HepG2 (cell line): ENCODE measurements at regions not wholly inside any gene's neighbourhood (a gene's known extent, or its start where the extent isn't known, plus 50 kb on each side); places are given as distances from the start of the nearest gene placed in this dataset.

Source experiments
- ATAC-seq: fragments of 200-7000 bp; cut with Tn5 transposase; 3 replicates; pipeline ENCODE4 v1.9.1; 2020; ENCODE audit warnings: mild to moderate bottlenecking, moderate library complexity
- BruUV-seq: library from RNA; stranded (reverse); fragments of 400-500 nt; replicated peaks from 2 replicates; lab custom pipeline; 2021; lab: Mats Ljungman, UMichigan
- CTCF ChIA-PET: fragments of 300-600 bp; formaldehyde crosslinking; extraction: SDS; loops from one replicate; lab custom pipeline; 2021; ENCODE audit warnings: low total read pairs, inconsistent platforms, low intra/inter-chr PET ratio; lab: Yijun Ruan, JAX
- POLR2A ChIA-PET: fragments of 350-600 bp; sonication (Branson Sonifier 250); formaldehyde crosslinking; loops from one replicate; lab custom pipeline; 2020; ENCODE audit warnings: antibody characterized with exemption, inconsistent platforms; lab: Yijun Ruan, JAX
- DNase-seq: peaks from one replicate; pipeline ENCODE4 v3.0.0-alpha.2; 2015; ENCODE audit warnings: low spot score
- FAIRE-seq: peaks from 3 replicates; lab custom pipeline; 2011; peaks lifted over from hg19 to GRCh38; lab: Jason Lieb, UNC
- H2AFZ ChIP-seq: one replicate; pipeline ENCODE4 v1.6.1; 2011; ENCODE audit warnings: low read length, inconsistent platforms
- H3K27ac ChIP-seq: fragments of 300-600 bp; 3 replicates; pipeline ENCODE4 v1.8.0; 2011; ENCODE audit warnings: mixed run types, mild to moderate bottlenecking, mixed read lengths, low read length, inconsistent platforms; ENCODE audit not compliant: insufficient read depth; ENCODE audit errors: extremely low read length
- H3K27me3 ChIP-seq, 2 experiments: fragments of 200-600 bp in 1 of 2; 2 replicates in 1 of 2; 3 replicates in 1 of 2; pipeline versions ENCODE4 v1.6.0 to v1.8.0; 2011; ENCODE audit warnings: low read length in 2 of 2, mild to moderate bottlenecking in 2 of 2, moderate library complexity in 2 of 2, inconsistent platforms in 1 of 2; ENCODE audit not compliant: insufficient read depth in 2 of 2, control insufficient read depth in 1 of 2
- H3K36me3 ChIP-seq, 2 experiments: fragments of 200-600 bp in 1 of 2; replicated peaks in 1 of 2; 2 replicates in 1 of 2; 3 replicates in 1 of 2; pipeline versions ENCODE4 v1.5.1 to v1.8.0; 2011; ENCODE audit warnings: low read length in 2 of 2, inconsistent platforms in 1 of 2; ENCODE audit not compliant: insufficient read depth in 2 of 2, control insufficient read depth in 1 of 2
- H3K4me1 ChIP-seq: 2 replicates; pipeline ENCODE4 v1.5.1; 2012; ENCODE audit warnings: low read length, inconsistent platforms; ENCODE audit not compliant: insufficient read depth
- H3K4me2 ChIP-seq: 2 replicates; pipeline ENCODE4 v1.6.0; 2011; ENCODE audit warnings: low read depth, low read length, inconsistent platforms
- H3K4me3 ChIP-seq, 3 experiments: fragments of 200-600 bp in 1 of 3; sonication (generic), shearing (Covaris generic) in 1 of 3; replicated peaks in 1 of 3; 2 replicates each; pipeline ENCODE4 v1.5.1; 2011 to 2016; ENCODE audit warnings: low read length in 3 of 3, inconsistent platforms in 2 of 3, low read depth in 2 of 3, mild to moderate bottlenecking in 2 of 3, control low read depth in 1 of 3, mixed read lengths in 1 of 3; ENCODE audit not compliant: insufficient read depth in 1 of 3
- H3K79me2 ChIP-seq: one replicate; pipeline ENCODE4 v1.6.1; 2011; ENCODE audit warnings: low read length, inconsistent platforms; ENCODE audit not compliant: insufficient read depth
- H3K9ac ChIP-seq: 2 replicates; pipeline ENCODE4 v1.6.0; 2011; ENCODE audit warnings: mild to moderate bottlenecking, low read depth, low read length, inconsistent platforms; ENCODE audit not compliant: insufficient read depth
- H3K9me3 ChIP-seq: 2 replicates; pipeline ENCODE4 v1.5.1; 2012; ENCODE audit warnings: mild to moderate bottlenecking, low read length
- H4K20me1 ChIP-seq: 2 replicates; pipeline ENCODE4 v1.6.0; 2011; ENCODE audit warnings: inconsistent platforms, mild to moderate bottlenecking, low read length, moderate library complexity; ENCODE audit not compliant: insufficient read depth
- GTF2F1 ChIP-seq: fragments of 150-350 bp; IDR thresholded peaks from 2 replicates; pipeline ENCODE4 v1.6.1; 2014; ENCODE audit warnings: low read length
- HNRNPLL ChIP-seq: fragments of 200-400 bp; formaldehyde crosslinking; IDR thresholded peaks from 2 replicates; pipeline ENCODE4 v1.6.1; 2017; ENCODE audit warnings: mild to moderate bottlenecking, low read depth, low read length; ENCODE audit not compliant: poor library complexity, severe bottlenecking
- JUN ChIP-seq: sonication (generic); formaldehyde crosslinking; IDR thresholded peaks from 2 replicates; pipeline ENCODE4 v1.4.0; 2020; ENCODE audit warnings: mild to moderate bottlenecking, missing genetic modification reagents
- KLF11 ChIP-seq: IDR thresholded peaks from 2 replicates; pipeline ENCODE4 v1.6.1; 2016; ENCODE audit warnings: missing compliant biosample characterization
- KLF9 ChIP-seq: IDR thresholded peaks from 2 replicates; pipeline ENCODE4 v1.6.1; 2016; ENCODE audit warnings: low read depth
- MLLT10 ChIP-seq: sonication (generic); formaldehyde crosslinking; IDR thresholded peaks from 2 replicates; pipeline ENCODE4 v1.4.0; 2020; ENCODE audit warnings: missing genetic modification reagents
- MYC ChIP-seq: sonication (generic); formaldehyde crosslinking; IDR thresholded peaks from 2 replicates; pipeline ENCODE4 v1.9.0; 2021; ENCODE audit warnings: missing genetic modification reagents, borderline replicate concordance
- NR2C2 ChIP-seq: sonication (generic); formaldehyde crosslinking; IDR thresholded peaks from 2 replicates; pipeline ENCODE4 v1.4.0; 2020; ENCODE audit warnings: missing genetic modification reagents, mild to moderate bottlenecking, moderate library complexity, borderline replicate concordance
- RXRA ChIP-seq: sonication (generic); formaldehyde crosslinking; IDR thresholded peaks from 2 replicates; pipeline ENCODE4 v1.5.1; 2020; ENCODE audit warnings: missing genetic modification reagents
- SIN3A ChIP-seq: IDR thresholded peaks from 2 replicates; pipeline ENCODE4 v1.6.1; 2011; ENCODE audit warnings: low read depth, mild to moderate bottlenecking, control low read depth, low read length, borderline replicate concordance
- TEAD2 ChIP-seq: sonication (generic); formaldehyde crosslinking; IDR thresholded peaks from 2 replicates; pipeline ENCODE4 v1.9.0; 2021; ENCODE audit warnings: missing genetic modification reagents
- ZFP36L1 ChIP-seq: sonication (generic); formaldehyde crosslinking; IDR thresholded peaks from 2 replicates; pipeline ENCODE4 v1.8.0; 2022; ENCODE audit warnings: mild to moderate bottlenecking, missing genetic modification reagents, moderate library complexity
- ZFP82 ChIP-seq: sonication (generic); formaldehyde crosslinking; IDR thresholded peaks from 2 replicates; pipeline ENCODE4 v1.5.1; 2020; ENCODE audit warnings: mild to moderate bottlenecking, missing genetic modification reagents, borderline replicate concordance
- ZNF234 ChIP-seq: sonication (generic); formaldehyde crosslinking; conservative IDR thresholded peaks from 2 replicates; pipeline ENCODE4 v1.5.1; 2020; ENCODE audit warnings: mild to moderate bottlenecking, missing genetic modification reagents
- ZNF253 ChIP-seq: sonication (generic); formaldehyde crosslinking; IDR thresholded peaks from 2 replicates; pipeline ENCODE4 v1.8.0; 2022; ENCODE audit warnings: mild to moderate bottlenecking, missing genetic modification reagents, borderline replicate concordance
- ZZZ3 ChIP-seq: sonication (generic); formaldehyde crosslinking; IDR thresholded peaks from 2 replicates; pipeline ENCODE4 v1.4.0; 2020; ENCODE audit warnings: missing genetic modification reagents, mild to moderate bottlenecking, borderline replicate concordance
- WGBS: methylation state at CpG from one replicate; pipeline ENCODE4 v1.1.6; 2017; ENCODE audit warnings: low lambda C conversion rate; 5-methylcytosine and 5-hydroxymethylcytosine counted together
- in situ Hi-C: cut with HindIII; loops from 2 replicates; pipeline ENCODE4 v1.10.0; 2017; ENCODE audit warnings: low pct_unique_long_range_greater_than_20kb; ENCODE audit not compliant: extremely low pct_ligation_motif_present
- intact Hi-C: fragments of 100-400 bp; cut with micrococcal nuclease; formaldehyde crosslinking; loops from one replicate; pipeline ENCODE4 v1.10.0; 2022; ENCODE audit not compliant: unreplicated experiment
- TF ChIP-seq, protein P1 (sequence below): sonication (generic); formaldehyde crosslinking; IDR thresholded peaks from 2 replicates; pipeline ENCODE4 v1.5.1; 2020; ENCODE audit warnings: missing genetic modification reagents, mild to moderate bottlenecking, borderline replicate concordance
- TF ChIP-seq, protein P2 (sequence below): sonication (generic); formaldehyde crosslinking; IDR thresholded peaks from 2 replicates; pipeline ENCODE4 v1.4.0; 2020; ENCODE audit warnings: mild to moderate bottlenecking, missing genetic modification reagents

DNA sequence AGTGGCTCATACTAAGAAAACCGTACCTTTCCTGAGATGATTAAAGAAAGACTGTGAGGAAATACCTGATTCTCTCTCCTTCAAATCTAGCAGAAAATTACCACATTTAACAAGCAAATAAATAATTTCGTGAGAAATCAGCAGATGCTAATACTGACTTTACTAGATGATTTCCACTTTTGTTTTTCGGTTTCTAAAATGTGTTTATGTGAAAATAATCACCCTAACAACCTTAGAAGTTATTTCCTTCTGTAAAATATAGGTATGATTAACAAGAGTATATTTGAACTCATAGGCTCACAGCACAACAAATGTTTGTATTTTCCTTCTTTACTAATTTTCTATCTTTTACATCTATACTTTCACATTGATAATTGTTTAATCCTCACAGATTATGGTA, 594.1 kb upstream of the FAM98A start:
- intact Hi-C loops: no loop called here
- DNase-seq: no peak
- Histone ChIP-seq H3K4me2 (no peak overlapping the region), H3K4me1 (no peaks in the 10 kb centered on the region), H4K20me1 (no peaks in the 10 kb centered on the region), H3K79me2 (no peaks in the 10 kb centered on the region), H3K27ac (no peak overlapping the region), H3K9me3 (peaks cover 87% of the 10 kb centered on the region), H3K36me3 (no peaks in the 10 kb centered on the region), H2AFZ (no peak overlapping the region), H3K9ac (no peak overlapping the region), H3K4me3 (no peak overlapping the region), H3K27me3 (no peaks in the 10 kb centered on the region)
- ATAC-seq: no peak
- POLR2A ChIA-PET: no interaction called here
- in situ Hi-C loops: no loop called here
- CTCF ChIA-PET: no interaction called here
- TF ChIP-seq SIN3A: no peak
- TF ChIP-seq KLF11 (CRISPR knock-in tag): no peak
- no peak for TF ChIP-seq JUN (CRISPR knock-in tag)
- TF ChIP-seq ZNF234 (CRISPR knock-in tag): no peak
- TF ChIP-seq KLF9 (CRISPR knock-in tag): no peak
- TF ChIP-seq TEAD2 (CRISPR knock-in tag): no peak
- no peak for TF ChIP-seq ZZZ3 (CRISPR knock-in tag)
- no peak for TF ChIP-seq RXRA (CRISPR knock-in tag)
- 1% methylated on average over 3 of the region's 3 CpGs for WGBS
- no TSS peak for BruUV-seq
- no peak for FAIRE-seq

DNA sequence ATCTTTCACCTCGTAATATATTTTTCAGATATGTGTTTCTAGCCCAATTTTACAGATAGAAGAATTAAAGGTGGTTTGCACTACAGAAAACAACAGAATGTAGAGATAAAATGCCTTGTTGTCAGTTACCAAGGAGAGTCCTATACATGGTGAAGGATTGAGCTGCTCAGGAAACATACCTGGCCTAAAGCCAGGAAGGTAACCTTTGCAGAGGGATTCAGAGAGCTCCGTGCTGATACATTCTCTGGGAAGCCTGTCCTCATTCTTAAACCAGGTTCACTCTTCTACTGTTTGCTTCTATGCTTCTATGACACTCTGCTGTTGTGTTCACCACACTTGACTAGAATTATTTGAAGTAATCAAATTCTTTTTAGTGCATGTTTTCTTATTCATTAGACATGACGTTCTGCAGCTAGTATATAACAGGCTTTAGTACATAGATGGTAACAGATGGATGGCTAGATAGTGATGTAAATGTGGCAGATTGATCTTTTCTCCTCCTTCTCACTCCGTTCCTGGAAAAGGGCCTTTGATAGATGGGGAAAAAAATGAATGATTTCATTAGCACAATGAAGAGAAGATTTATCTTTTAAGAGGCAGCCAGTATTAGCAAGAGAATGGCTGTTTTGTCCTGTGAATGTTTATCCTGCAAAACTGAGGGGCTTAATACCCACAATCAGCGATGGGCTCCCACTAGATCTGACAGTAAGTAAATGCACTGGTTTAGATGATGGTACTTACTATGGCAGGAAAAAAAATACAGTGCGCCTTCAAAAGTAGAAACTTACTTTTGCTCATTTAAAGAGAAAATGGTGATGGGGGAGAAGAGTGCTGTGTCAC, 589.6 kb upstream of the FAM98A start:
- no peaks in the 10 kb centered on the region for H3K36me3 ChIP-seq
- DNase-seq (no peak), FAIRE-seq (no peak), ATAC-seq (no peak)
- H4K20me1 ChIP-seq: no peaks in the 10 kb centered on the region
- no peak overlapping the region for H2AFZ ChIP-seq
- H3K79me2 ChIP-seq: no peaks in the 10 kb centered on the region
- no peak overlapping the region for H3K4me2 ChIP-seq
- WGBS: 4% methylated on average over 6 of the region's 6 CpGs
- H3K9ac ChIP-seq: no peak overlapping the region
- intact Hi-C loops: no loop called here
- ChIA-PET POLR2A (no interaction called here), CTCF (no interaction called here)
- in situ Hi-C loops: no loop called here
- H3K4me1 ChIP-seq: no peaks in the 10 kb centered on the region
- no peaks in the 10 kb centered on the region for H3K27me3 ChIP-seq
- BruUV-seq: no TSS peak
- no peak overlapping the region for H3K27ac ChIP-seq
- no peak overlapping the region for H3K4me3 ChIP-seq
- H3K9me3 ChIP-seq: peaks cover 80% of the 10 kb centered on the region
- TF ChIP-seq ZNF253 (CRISPR knock-in tag) (no peak), HNRNPLL (no peak), GTF2F1 (no peak), MYC (CRISPR knock-in tag) (no peak), NR2C2 (no peak), ZFP36L1 (CRISPR knock-in tag) (no peak), MLLT10 (CRISPR knock-in tag) (no peak), ZFP82 (CRISPR knock-in tag) (no peak)
- TF ChIP-seq, protein P1, sequence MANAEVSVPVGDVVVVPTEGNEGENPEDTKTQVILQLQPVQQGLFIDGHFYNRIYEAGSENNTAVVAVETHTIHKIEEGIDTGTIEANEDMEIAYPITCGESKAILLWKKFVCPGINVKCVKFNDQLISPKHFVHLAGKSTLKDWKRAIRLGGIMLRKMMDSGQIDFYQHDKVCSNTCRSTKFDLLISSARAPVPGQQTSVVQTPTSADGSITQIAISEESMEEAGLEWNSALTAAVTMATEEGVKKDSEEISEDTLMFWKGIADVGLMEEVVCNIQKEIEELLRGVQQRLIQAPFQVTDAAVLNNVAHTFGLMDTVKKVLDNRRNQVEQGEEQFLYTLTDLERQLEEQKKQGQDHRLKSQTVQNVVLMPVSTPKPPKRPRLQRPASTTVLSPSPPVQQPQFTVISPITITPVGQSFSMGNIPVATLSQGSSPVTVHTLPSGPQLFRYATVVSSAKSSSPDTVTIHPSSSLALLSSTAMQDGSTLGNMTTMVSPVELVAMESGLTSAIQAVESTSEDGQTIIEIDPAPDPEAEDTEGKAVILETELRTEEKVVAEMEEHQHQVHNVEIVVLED (CRISPR knock-in tag): no peak
- TF ChIP-seq, protein P2, sequence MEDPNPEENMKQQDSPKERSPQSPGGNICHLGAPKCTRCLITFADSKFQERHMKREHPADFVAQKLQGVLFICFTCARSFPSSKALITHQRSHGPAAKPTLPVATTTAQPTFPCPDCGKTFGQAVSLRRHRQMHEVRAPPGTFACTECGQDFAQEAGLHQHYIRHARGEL (CRISPR knock-in tag): no peak
